BE2C (cell line): ENCODE measurements at regions not wholly inside any gene's neighbourhood (a gene's known extent, or its start where the extent isn't known, plus 50 kb on each side); places are given as distances from the start of the nearest gene placed in this dataset.
"Not testable (repeated sequence)": the region's sequence is repeated elsewhere in the genome, so short reads cannot be mapped to it uniquely, and the experiment has no call there.

Experiments
- DNase-seq: peaks from one replicate; pipeline ENCODE4 v3.0.0-alpha.2; 2020
- H3K27me3 ChIP-seq: fragments of 250-450 bp; sonication (Bioruptor Pico); 2 replicates; pipeline ENCODE4 v1.5.1; 2020; ENCODE audit warnings: mild to moderate bottlenecking
- H3K36me3 ChIP-seq: fragments of 250-450 bp; sonication (Bioruptor Pico); 2 replicates; pipeline ENCODE4 v1.5.1; 2020; ENCODE audit warnings: mild to moderate bottlenecking
- H3K4me1 ChIP-seq: fragments of 250-450 bp; sonication (Bioruptor Pico); 2 replicates; pipeline ENCODE4 v1.5.1; 2020
- H3K4me3 ChIP-seq: 2 replicates; pipeline ENCODE4 v1.5.1; 2011; ENCODE audit warnings: low read depth, low read length
- H3K9me3 ChIP-seq: fragments of 250-450 bp; sonication (Bioruptor Pico); 2 replicates; pipeline ENCODE4 v1.5.1; 2020
- CTCF ChIP-seq: IDR thresholded peaks from 2 replicates; pipeline ENCODE4 v1.5.1; 2012; ENCODE audit warnings: mild to moderate bottlenecking, low read depth, low read length

- not testable (repeated sequence) for H3K9me3 ChIP-seq, DNase-seq, H3K36me3 ChIP-seq, H3K27me3 ChIP-seq, H3K4me1 ChIP-seq, H3K4me3 ChIP-seq
Measured at GRCh38 chr9:85792057-85792456, 50.3 kb upstream of the AGTPBP1 start.

- H3K4me1 ChIP-seq, H3K4me3 ChIP-seq, DNase-seq, H3K27me3 ChIP-seq, H3K36me3 ChIP-seq, H3K9me3 ChIP-seq: not testable (repeated sequence)
Measured at GRCh38 chr9:85802978-85803695, 61.4 kb upstream of the AGTPBP1 start.

- not testable (repeated sequence) for H3K36me3 ChIP-seq
Measured at GRCh38 chr9:85804847-85805133, 63.0 kb upstream of the AGTPBP1 start.

GRCh38 chr9:85805134-85806005 lies 63.6 kb upstream of the AGTPBP1 start:
- not testable (repeated sequence) for H3K4me1 ChIP-seq, H3K27me3 ChIP-seq, H3K9me3 ChIP-seq, H3K36me3 ChIP-seq
- peak overlapping the region; percentile 77 for H3K4me3 ChIP-seq
- peak; percentile 81 for DNase-seq

More at GRCh38 chr9:85804847-85805133, 63.0 kb upstream of the AGTPBP1 start:
- peak overlapping the region; percentile 49 for H3K4me3 ChIP-seq
- H3K27me3 ChIP-seq, H3K4me1 ChIP-seq, DNase-seq, H3K9me3 ChIP-seq: not testable (repeated sequence)

- H3K4me1 ChIP-seq, H3K9me3 ChIP-seq, DNase-seq, H3K36me3 ChIP-seq, H3K27me3 ChIP-seq, H3K4me3 ChIP-seq: not testable (repeated sequence)
Measured at GRCh38 chr9:85808329-85808728, 66.6 kb upstream of the AGTPBP1 start.

- not testable (repeated sequence) for H3K27me3 ChIP-seq, H3K4me1 ChIP-seq, H3K36me3 ChIP-seq, H3K9me3 ChIP-seq, H3K4me3 ChIP-seq, DNase-seq
Measured at GRCh38 chr9:85813388-85813787, 71.6 kb upstream of the AGTPBP1 start.

- not testable (repeated sequence) for H3K4me3 ChIP-seq, H3K4me1 ChIP-seq, H3K9me3 ChIP-seq, H3K36me3 ChIP-seq, H3K27me3 ChIP-seq, DNase-seq
Measured at GRCh38 chr9:85814800-85815199, 73.0 kb upstream of the AGTPBP1 start.

- not testable (repeated sequence) for H3K36me3 ChIP-seq, H3K9me3 ChIP-seq, DNase-seq, H3K27me3 ChIP-seq, H3K4me1 ChIP-seq, H3K4me3 ChIP-seq
- TF ChIP-seq CTCF = peak; percentile 42
Measured at GRCh38 chr9:85818971-85819370, 77.2 kb upstream of the AGTPBP1 start.

- H3K27me3 ChIP-seq, H3K36me3 ChIP-seq, DNase-seq: not testable (repeated sequence)
Measured at GRCh38 chr9:85820598-85820997, 78.8 kb upstream of the AGTPBP1 start.

GRCh38 chr9:85824949-85825348 lies 83.2 kb upstream of the AGTPBP1 start:
- TF ChIP-seq CTCF = peak; percentile 49
- not testable (repeated sequence) for H3K9me3 ChIP-seq, DNase-seq, H3K4me3 ChIP-seq, H3K27me3 ChIP-seq, H3K36me3 ChIP-seq, H3K4me1 ChIP-seq

More at GRCh38 chr9:85820598-85820997, 78.8 kb upstream of the AGTPBP1 start:
- not testable (repeated sequence) for H3K4me1 ChIP-seq, H3K9me3 ChIP-seq, H3K4me3 ChIP-seq

GRCh38 chr9:85834591-85834990 lies 92.8 kb upstream of the AGTPBP1 start:
- H3K27me3 ChIP-seq, H3K4me1 ChIP-seq, H3K36me3 ChIP-seq, DNase-seq, H3K4me3 ChIP-seq, H3K9me3 ChIP-seq: not testable (repeated sequence)

GRCh38 chr9:85843949-85844348 lies 97.0 kb upstream of the NAA35 start:
- not testable (repeated sequence) for H3K9me3 ChIP-seq

GRCh38 chr9:85847782-85848181 lies 93.2 kb upstream of the NAA35 start:
- not testable (repeated sequence) for H3K27me3 ChIP-seq, H3K4me1 ChIP-seq, H3K9me3 ChIP-seq, H3K36me3 ChIP-seq, DNase-seq, H3K4me3 ChIP-seq

More at GRCh38 chr9:85843949-85844348, 97.0 kb upstream of the NAA35 start:
- not testable (repeated sequence) for H3K36me3 ChIP-seq, DNase-seq, H3K4me1 ChIP-seq, H3K4me3 ChIP-seq, H3K27me3 ChIP-seq
